NCI-H2107 (cell line): ENCODE measurements at regions not wholly inside any gene's neighbourhood (a gene's known extent, or its start where the extent isn't known, plus 50 kb on each side); places are given as distances from the start of the nearest gene placed in this dataset.

Source experiments
- DNase-seq: peaks from one replicate; lab custom pipeline; 2025; lab: John Stamatoyannopoulos, UW

DNA sequence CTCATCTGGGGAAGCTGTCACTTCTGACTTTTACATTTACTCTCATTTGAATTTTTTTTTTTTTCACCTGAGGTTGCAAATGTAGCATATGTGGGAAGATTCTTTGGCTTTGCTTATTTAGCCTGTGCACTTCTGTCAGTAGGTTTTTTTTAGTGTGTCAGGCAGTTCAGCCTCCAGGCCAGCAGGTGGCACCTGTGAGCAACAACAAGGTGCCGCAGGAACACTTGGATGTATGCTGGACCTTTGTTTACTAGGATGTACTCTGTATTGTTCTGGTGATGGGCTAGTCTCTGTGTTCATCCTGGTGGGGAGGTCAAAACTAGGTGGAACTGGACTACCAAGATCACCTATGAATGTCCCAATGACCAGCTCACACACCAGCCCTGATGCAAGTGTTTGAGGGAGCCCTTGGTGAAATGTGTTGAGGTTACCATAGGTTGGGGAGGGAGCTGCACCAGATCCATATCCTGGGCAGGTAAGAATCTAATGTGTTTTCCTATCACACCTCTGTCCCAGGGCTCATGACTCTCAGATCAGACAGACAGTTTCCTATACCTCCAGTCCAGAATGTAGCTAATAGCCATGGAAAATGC lies 618.2 kb downstream of the BRINP3 start:
- no peak for DNase-seq

DNA sequence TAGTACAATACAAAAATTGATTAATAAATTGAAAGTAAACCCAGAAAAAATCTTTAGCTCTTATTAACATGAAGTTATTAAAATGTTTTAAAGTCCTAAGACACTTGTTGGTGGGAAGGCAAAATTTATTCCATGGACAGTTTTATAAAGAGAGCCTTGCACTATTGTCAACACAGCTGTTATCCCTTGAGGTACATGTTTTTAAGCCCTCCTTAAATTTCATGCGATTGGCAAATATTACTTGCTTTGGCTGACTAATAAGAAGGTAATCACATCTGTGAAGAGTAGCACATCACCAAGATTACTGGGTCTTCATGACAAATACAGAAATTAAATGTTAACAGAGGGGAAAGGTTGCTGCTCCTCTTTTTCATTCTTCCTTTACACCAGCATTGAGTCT lies 611.1 kb downstream of the BRINP3 start:
- DNase-seq, result no peak

DNA sequence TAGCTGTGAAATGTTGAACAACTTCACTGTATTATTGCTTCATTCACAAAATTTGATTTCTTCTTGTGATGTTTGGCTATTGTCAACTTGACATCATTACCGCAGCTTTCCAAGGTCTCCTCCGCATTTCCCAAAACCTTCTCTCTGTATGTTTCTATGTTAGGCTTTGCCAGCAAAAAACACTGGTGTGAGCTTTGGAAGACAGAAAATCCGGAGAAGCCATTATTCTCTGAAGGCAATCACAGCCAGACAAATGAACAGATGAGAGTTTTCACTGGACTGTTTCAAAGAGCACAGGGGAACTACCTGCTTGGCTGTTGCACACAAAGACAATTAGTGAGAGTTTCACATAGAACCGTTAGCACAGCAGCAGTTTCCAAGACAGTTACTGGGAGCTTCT lies 609.6 kb downstream of the BRINP3 start:
- no peak for DNase-seq

DNA sequence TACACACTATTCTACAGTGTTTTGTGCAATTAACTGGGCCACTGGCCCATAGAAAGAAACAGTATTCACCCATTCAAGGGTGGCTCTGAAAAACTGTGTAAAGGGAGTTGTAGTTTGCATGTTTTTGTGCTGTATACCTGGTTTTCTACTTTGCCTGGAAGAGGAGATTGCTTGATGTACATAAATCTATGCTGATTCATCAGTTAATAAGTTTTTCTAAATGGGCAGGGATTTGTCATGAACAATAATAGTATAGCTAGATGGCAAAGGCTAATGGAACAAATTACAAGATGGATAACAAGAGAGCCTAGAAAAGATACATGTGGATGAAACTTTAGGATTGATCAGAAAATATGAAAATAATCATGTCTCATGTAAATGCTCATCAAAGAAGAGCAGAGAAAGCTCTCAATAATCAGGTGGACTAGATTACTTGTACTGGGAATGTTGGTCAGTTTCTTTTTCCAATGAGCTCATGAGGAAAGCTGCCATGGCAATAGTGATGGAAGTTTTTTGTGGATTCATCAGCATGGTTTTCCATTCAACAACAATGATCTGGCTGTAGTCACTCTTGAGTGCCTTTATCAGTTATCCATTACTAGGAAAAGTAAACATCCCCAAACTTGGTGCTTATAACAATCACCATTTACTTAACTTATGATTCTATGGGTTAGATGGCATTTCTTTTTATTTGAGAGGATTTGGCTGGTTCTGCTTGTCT lies 602.8 kb downstream of the BRINP3 start:
- no peak for DNase-seq

DNA sequence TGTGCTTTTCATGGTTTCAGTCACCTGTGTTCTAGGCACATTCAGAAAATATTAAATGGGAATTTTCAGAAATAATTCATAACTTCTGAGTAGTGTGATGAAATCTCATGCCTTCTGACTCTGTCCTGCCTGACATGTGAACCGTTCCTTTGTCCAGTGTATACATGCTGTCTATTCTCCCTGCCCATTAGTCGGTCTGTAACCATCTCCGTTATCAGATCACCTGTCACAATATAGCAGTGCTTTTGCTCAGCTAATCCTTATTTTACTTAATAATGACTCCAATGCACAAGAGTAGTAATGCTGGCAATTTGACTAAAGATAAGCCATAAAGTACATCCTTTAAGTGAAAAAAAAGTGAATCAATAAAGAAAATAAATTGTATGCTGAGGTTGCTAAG lies 597.5 kb downstream of the BRINP3 start:
- no peak for DNase-seq

DNA sequence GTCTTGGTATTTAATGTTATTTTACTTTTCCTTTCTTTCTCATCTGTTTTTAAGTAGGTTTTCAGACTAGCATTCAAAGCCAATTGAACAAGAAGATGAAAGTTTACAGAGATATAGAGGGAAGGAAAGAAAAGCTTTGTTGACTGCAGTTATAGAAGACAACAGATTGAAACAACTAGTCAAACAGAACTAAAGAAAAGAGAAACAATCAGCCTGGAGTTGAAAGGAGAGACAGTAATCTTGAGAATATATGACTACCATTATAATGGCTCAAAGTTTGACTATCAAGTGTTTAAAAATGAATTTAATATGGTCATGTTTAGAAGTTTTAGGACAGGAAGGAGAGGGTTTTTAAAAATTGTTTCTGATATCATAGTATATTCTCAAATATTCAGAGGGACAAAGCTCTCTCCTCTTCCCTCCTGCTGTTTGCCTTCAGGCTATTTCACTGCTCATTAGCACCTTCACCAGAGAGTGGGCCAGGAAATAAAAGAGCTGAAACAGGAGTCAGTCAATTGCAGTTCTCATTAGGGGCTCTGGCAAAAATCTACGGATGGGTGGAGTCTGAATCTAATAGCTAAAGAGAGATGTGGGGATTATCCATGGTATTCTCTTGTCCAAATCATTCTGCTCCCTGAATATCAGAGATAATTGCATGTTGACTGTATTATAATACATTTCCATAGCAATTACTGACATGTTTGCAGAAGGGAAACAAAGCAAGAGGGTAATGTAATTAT lies 577.8 kb downstream of the BRINP3 start:
- no peak for DNase-seq

DNA sequence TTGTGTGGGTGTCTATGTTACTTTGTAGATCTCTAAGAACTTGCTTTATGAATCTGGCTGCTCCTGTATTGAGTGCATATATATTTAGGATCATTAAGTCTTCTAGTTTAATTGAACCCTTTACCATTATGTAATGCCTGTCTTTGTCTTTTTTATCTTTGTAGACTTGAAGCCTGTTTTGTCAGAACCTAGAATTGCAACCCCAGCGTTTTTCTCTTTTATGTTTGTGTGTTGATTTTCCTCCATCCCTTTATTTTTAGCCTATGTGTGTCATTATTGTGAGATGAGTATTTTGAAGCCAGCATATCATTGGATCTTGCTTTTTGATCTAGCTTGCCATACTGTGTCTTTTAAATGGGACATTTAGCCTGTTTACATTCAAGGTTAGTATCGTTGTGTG lies 573.2 kb downstream of the BRINP3 start:
- no peak for DNase-seq

DNA sequence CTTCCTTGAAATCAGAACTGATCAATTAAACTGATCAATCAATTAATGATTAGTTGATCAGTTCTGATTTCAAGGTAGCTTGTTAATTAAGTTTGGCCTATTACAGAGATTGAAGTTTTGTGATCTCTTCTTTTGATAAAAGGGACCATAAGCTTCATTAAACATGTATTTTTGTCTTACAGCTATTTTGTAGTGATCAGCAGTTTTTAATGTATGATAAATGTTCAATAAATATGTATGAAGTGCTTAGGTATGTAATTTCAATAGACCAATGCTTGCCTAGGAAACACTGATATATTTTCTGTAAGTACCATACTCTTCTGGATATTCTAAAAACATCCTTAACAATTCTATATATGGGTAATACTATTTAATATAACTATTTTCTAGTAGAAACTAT lies 569.6 kb downstream of the BRINP3 start:
- DNase-seq, result no peak

DNA sequence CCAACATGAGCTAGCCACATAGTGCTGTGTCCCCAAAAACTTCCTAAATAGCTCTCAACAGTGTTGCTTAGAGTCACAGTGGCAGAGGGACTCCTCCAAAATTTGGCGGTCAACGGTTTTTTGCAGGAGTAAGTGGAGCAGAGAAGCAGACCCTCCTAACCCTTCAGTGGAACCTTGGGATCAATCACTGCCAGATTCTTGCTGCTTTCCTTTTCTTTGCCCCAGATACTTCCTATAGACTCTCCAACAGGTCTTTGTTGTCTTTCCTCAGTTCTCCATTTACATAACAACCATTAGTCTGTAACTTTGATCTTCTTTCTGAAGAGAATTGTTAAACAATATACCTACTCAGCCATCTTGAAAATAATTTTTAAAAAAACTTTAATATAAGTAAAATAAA lies 556.1 kb downstream of the BRINP3 start:
- DNase-seq, result no peak

DNA sequence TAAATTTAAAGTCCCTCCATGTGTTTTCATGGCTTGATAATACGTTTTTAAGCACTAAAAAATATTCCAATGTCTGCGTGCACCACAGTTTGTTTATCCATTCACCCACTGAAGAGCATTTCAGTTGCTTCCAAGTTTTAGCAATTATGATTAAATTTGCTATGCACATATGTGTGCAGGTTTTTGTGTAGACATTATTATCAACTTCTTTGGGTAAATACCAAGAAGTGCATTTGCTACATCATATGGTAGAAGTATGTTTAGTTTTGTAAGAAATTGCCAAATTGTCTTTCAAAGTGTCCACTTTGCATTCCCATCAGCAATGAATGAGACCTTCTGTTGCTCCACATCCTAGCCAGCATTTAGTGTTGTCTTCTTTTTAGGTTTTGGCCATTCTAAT lies 550.0 kb downstream of the BRINP3 start:
- DNase-seq, result no peak

DNA sequence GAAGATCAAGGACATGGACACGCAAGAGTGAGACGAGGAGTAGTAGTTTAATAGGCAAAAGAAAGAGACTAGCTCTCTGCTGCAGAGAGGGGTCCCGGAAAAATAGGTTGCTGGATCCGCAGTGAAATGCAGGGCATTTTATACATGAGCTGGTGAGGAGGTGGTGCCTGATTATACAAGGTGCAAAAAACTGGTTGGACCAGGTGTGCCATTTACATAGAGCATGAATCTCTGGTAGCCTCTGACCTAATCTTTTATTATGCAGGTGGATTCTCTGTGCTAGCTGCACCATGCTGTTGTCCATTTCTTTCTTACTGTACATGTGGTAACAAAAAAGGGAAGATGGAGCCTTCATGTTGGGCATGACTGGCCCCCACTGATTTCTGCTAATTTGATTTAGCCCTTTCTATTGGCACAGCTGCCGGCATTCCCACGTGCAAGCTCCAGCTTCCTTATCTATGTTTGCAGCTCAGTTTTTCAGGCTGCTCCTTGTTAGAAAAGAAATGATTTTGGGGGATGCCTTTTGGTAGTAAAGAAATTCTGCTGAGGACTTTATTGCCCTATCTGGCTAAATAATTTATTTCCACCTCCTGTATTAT lies 548.1 kb downstream of the BRINP3 start:
- no peak for DNase-seq

DNA sequence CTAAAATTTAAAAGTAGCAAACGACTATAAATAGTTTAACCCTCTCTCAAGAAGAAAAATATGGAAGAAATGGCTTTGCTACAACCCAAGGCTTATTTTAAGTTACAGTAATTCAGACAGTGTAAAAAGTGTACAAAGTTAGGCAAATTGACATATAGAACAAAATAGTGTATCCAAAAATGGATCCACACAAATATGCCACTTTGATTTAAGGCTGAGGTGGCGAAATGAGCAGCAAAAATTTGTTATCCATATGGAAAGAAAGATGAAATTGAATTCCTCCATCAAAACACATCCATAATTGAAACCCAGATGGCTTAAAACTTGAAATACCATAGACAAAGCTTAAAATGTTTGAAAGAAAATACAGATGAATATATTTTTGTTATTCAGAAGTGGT lies 540.8 kb downstream of the BRINP3 start:
- DNase-seq, result no peak

DNA sequence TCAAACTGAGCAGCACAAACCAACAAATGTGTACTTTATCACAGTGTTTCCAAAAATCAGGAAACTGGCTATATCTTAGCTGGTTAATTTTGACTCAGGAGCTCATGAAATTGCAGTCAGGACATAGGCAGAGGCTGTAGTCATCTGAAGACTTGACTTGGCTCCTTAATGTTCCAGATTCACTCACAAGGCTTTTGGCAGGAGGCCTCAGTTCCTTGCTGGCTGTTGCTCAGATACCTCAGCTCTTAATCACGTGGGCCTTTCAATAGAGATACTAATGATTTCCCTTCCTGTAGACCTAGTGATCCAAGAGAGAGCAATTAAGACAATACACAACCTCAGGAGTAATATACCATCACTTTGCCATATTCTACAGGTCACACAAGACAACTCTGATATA lies 537.7 kb downstream of the BRINP3 start:
- DNase-seq, result no peak

DNA sequence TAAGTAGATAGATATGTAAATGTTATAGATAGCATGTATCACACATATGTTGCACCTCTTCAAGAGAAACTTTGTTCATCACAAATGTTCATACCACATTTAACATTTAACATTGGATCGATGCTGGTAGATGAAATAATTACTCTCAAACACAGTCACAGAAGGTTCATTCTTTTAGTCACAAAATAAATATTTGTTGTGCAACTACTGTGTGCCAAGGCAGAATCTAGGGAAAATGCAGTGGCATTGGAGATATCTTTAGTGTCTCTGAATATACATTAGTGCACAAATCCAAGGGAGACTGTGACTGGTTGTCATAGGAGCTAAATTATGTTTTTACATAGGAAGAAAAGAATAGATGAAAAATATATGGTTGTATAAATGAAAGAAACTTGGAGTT lies 535.7 kb downstream of the BRINP3 start:
- DNase-seq, result no peak

DNA sequence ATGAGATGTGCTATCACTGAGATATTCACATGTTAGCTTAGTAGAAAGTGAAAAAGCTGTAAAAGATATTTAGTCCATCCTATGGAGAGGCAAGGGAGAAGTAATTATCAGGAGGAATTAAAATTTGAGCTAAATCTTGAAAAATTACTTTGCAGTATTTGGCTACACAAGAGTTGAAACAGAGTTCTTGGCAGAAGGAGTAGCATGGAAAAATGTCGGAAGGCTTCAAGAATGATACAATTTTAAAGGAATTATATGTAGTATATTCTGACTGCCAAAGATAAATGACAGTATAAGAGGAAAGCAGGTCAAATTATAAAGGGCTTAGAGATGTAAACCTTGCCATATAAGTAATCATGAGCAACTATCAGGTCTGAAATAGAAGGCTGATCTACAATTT lies 518.9 kb downstream of the BRINP3 start:
- no peak for DNase-seq

DNA sequence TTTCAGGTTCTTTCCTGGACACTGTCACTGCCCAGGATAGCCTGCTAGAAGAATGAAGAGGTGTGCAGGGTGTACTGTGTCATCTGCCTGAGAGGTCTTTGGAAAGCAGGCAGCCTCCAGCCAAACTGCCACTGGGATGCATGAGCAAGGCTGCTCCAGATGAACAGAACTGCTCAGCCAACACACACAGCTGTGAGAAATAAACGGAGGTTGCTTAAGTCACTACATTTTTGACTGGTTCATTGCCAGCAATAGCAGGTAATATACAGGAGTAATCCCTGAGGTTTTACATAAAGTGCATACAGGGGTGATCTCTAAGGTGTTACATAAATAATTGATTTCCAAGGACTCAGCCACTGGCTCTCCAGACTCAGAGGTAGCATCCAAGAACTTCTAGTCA lies 516.9 kb downstream of the BRINP3 start:
- DNase-seq, result no peak

DNA sequence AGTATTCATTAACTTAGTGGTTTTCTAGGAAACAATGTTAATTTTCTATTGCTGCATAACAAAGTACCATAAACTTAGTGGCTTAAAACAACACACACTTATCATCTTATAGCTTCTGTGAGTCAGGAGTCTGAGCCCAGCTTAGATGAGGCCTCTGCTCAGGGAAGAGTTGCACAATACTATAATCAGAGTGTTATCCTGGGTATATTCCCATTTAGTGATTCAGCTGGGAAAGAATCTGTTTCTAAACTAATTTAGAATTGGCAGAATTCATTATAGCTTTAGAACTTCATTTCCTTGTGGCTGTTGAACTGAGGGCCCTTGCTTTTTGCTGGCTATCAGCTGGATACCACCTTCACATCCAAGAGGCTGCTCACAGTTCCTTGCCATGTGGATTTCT lies 515.5 kb downstream of the BRINP3 start:
- no peak for DNase-seq

DNA sequence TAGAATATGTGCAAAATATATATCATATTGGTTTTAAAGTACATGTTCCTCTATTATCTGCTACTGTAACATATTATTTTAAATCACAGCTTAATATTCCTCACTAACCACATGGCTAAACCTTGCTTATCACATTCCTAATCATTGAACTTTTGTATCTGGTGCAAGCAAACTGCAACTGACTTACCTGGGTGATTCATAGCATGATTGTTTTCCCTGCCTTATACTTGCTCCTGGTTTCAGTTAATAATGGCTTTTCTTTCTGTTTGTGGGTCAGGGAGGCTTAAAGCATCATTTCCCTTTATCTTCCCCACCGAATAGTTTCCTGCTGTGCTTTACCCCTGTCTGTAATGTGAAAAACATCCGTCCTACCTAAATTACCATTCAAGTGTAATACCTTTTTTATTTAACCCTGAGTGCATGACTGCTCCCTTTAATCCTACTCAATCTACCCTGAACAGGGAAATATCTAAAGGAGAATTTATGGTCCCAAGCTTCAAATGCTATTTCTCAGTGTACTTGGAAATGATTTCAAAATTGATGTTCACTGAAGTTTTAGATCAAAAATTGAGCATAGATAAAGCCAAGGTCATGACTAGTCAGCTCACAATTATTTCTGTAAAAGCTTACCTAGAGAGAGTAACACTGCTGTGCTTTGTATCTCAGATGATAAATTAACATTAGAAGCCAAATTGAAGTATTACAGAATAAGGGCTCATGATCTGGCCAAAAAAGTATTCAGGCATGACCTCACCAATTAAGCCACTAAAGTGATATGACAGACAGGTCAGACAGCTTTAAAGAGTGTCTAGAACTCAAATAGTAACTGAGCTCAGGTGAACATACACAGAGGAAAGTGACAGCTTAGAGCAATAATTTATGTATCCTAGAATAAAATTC lies 507.1 kb downstream of the BRINP3 start:
- DNase-seq, result no peak

DNA sequence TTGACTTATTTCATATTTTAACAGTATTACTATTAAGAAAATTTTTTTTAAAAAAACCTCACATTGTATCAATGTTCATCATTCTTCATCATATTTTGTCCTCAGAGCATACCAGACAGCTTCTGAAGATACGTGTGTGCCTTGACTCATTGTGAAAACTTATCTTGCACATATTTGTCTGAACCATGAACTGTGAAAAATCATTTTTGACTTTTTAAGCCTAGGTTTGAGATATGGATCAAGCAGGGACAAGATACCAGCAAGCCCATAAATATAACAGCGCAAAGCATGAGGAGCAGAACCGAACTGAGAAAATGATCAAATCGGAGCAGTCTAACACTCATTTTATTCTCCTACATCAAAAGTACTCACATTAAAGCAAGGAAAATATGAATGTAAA lies 506.0 kb downstream of the BRINP3 start:
- DNase-seq, result no peak

DNA sequence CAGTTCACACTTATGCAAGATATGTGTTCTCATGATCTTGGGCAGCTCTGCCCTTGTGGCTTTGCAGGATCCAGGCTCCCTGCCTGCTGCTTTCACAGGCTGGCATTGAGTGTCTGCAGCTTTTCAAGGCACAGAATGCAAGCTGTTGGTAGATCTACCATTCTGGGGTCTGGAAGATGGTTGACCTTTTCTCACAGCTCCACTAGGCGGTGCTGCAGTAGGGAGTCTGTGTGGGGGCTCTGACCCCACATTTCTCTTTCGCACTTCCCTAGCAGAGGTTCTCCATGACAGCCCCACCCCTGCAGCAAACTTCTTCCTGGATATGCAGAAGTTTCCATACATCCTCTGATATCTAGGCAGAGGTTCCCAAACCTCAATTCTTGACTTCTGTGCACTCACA lies 500.5 kb downstream of the BRINP3 start:
- DNase-seq, result no peak

DNA sequence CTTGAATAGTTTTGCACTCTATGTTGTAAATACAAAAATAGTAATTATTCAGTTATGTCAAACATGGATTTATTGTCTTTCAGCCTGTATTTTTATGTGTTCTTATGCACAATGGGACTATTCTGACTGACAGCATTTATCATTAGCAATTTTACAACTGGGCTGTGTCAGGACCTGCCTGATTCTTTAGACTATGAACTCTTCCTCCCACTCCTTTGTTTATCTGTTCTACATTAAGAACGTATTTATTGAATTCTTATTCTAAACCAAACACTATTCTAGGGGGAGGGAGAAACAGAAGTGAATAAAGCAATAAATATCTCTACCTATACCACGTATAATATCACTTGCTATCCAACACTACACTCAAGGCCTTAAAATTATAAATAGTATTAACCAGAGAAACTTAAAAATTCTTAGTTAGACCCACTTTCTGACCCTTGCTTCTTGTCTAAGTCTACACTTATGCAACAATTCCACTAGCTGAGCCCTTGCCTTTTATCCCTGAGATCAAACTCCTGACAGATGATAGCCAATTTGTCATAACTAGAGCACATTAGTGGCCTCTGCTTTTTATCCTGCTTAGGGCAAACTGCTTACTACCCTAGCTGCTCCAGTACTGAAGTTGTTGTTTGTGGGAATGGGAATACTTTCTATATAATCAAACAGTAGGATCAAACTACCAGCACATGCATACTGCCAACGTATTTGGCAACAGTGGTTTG lies 494.3 kb downstream of the BRINP3 start:
- no peak for DNase-seq
